Uterus (tissue), 3 donors: ENCODE measurements at regions not wholly inside any gene's neighbourhood (a gene's known extent, or its start where the extent isn't known, plus 50 kb on each side); places are given as distances from the start of the nearest gene placed in this dataset.

Experiments used
- DNase-seq, 2 donors: peaks; one replicate each; pipeline ENCODE4 v3.0.0-alpha.2; 2019 to 2020
- H3K27ac ChIP-seq, 2 donors: fragments of 200-600 bp; sonication (generic); 1 replicate in 1 of 2; 2 replicates in 1 of 2; pipeline ENCODE4 v1.5.1; 2016 to 2018
- H3K27me3 ChIP-seq, 2 donors: fragments of 200-600 bp; sonication (generic); one replicate each; pipeline ENCODE4 v1.5.1; 2018 to 2019; ENCODE audit warnings: control low read depth in 1 of 2
- H3K36me3 ChIP-seq, 2 donors: fragments of 200-600 bp; sonication (generic); one replicate each; pipeline ENCODE4 v1.5.1; 2019; ENCODE audit warnings: control low read depth in 1 of 2
- H3K4me1 ChIP-seq, 2 donors: fragments of 200-600 bp; sonication (generic); one replicate each; pipeline ENCODE4 v1.5.1; 2018 to 2019; ENCODE audit warnings: control low read depth in 1 of 2
- H3K4me3 ChIP-seq, 2 donors: fragments of 200-600 bp; sonication (generic); 1 replicate in 1 of 2; 2 replicates in 1 of 2; pipeline ENCODE4 v1.5.1; 2018 to 2019; ENCODE audit warnings: mild to moderate bottlenecking in 1 of 2
- H3K9me3 ChIP-seq, 2 donors: fragments of 200-600 bp; sonication (generic); one replicate each; pipeline ENCODE4 v1.5.1; 2019; ENCODE audit warnings: control low read depth in 1 of 2
- CTCF ChIP-seq, 4 experiments: fragments of 200-600 bp in 2 of 4; fragments of 450-650 bp in 2 of 4; sonication (generic) in 2 of 4; IDR thresholded peaks; one replicate each; pipeline ENCODE4 v1.5.1; 2016 to 2019; ENCODE audit warnings: antibody characterized with exemption in 4 of 4, mild to moderate bottlenecking in 2 of 4, moderate library complexity in 1 of 4
- POLR2A ChIP-seq, 2 donors: fragments of 450-650 bp; IDR thresholded peaks; one replicate each; pipeline ENCODE4 v1.6.1; 2016; ENCODE audit warnings: antibody characterized with exemption in 2 of 2, mild to moderate bottlenecking in 1 of 2, moderate library complexity in 1 of 2
- intact Hi-C: fragments of 100-400 bp; cut with DNase I; formaldehyde crosslinking; loops from one replicate; pipeline ENCODE4 v1.15.1; 2023; ENCODE audit warnings: low total_unique reads
- donor health status: DM: yes; HTN: yes; CAD: no.

GRCh38 chr2:126494593-126494992, 161.4 kb upstream of the GYPC start:
- no peak for DNase-seq
- Histone ChIP-seq H3K9me3 (peaks cover 0 to under 1% of the 10 kb centered on the region in 2 donors), H3K36me3 (no peaks in the 10 kb centered on the region), H3K27me3 (no peaks in the 10 kb centered on the region), H3K27ac (no peak overlapping the region), H3K4me3 (no peak overlapping the region), H3K4me1 (no peaks in the 10 kb centered on the region)
- TF ChIP-seq POLR2A (IDR thresholded peaks at IDR 0.05): no peak
- no peak for TF ChIP-seq CTCF (IDR thresholded peaks at IDR 0.05)
- intact Hi-C loops: no loop called here

GRCh38 chr2:126495189-126495588, 160.8 kb upstream of the GYPC start:
- Histone ChIP-seq H3K9me3 (peaks cover 0 to 3% of the 10 kb centered on the region in 2 donors), H3K36me3 (no peaks in the 10 kb centered on the region), H3K27ac (no peak overlapping the region), H3K27me3 (no peaks in the 10 kb centered on the region), H3K4me3 (no peak overlapping the region), H3K4me1 (no peaks in the 10 kb centered on the region)
- no peak for TF ChIP-seq POLR2A (IDR thresholded peaks at IDR 0.05)
- no peak for TF ChIP-seq CTCF (IDR thresholded peaks at IDR 0.05)
- DNase-seq: no peak
- intact Hi-C loops: no loop called here

- intact Hi-C loops: no loop called here
- H3K9me3 ChIP-seq: peaks cover 0 to 3% of the 10 kb centered on the region in 2 donors
- TF ChIP-seq POLR2A (IDR thresholded peaks at IDR 0.05): no peak
- no peak for TF ChIP-seq CTCF (IDR thresholded peaks at IDR 0.05)
- H3K36me3 ChIP-seq: no peaks in the 10 kb centered on the region
- no peak for DNase-seq
- H3K4me3 ChIP-seq: no peak overlapping the region
- H3K4me1 ChIP-seq: no peaks in the 10 kb centered on the region
- no peaks in the 10 kb centered on the region for H3K27me3 ChIP-seq
- H3K27ac ChIP-seq: no peak overlapping the region
These were observed 159.5 kb upstream of the GYPC start for GRCh38 chr2:126496493-126496892.

GRCh38 chr2:126503476-126503875, 152.5 kb upstream of the GYPC start:
- intact Hi-C loops: no loop called here
- TF ChIP-seq CTCF (IDR thresholded peaks at IDR 0.05) (no peak), POLR2A (IDR thresholded peaks at IDR 0.05) (no peak)
- Histone ChIP-seq H3K36me3 (no peaks in the 10 kb centered on the region), H3K4me3 (no peak overlapping the region), H3K4me1 (no peaks in the 10 kb centered on the region), H3K27ac (no peak overlapping the region), H3K9me3 (peaks cover 0 to 3% of the 10 kb centered on the region in 2 donors), H3K27me3 (no peaks in the 10 kb centered on the region)
- no peak for DNase-seq

- H3K4me3 ChIP-seq: no peak overlapping the region
- H3K9me3 ChIP-seq: no peaks in the 10 kb centered on the region
- no peaks in the 10 kb centered on the region for H3K27me3 ChIP-seq
- H3K4me1 ChIP-seq: no peaks in the 10 kb centered on the region
- TF ChIP-seq CTCF (IDR thresholded peaks at IDR 0.05): no peak
- TF ChIP-seq POLR2A (IDR thresholded peaks at IDR 0.05): no peak
- no peak for DNase-seq
- H3K27ac ChIP-seq: no peak overlapping the region
- intact Hi-C loops: no loop called here
- H3K36me3 ChIP-seq: no peaks in the 10 kb centered on the region
These were observed 151.0 kb upstream of the GYPC start for GRCh38 chr2:126504949-126505348.
